ENCODE measurements at regions not wholly inside any gene's neighbourhood (a gene's known extent, or its start where the extent isn't known, plus 50 kb on each side); places are given as distances from the start of the nearest gene placed in this dataset.
"Not testable (repeated sequence)": the region's sequence is repeated elsewhere in the genome, so short reads cannot be mapped to it uniquely, and the experiment has no call there.

- ChIA-PET POLR2A (no interaction called here), CTCF (interaction anchor here (0.6 kb wide), 1 partner anchor 61 kb away, joined by 3 read pairs; no protein-coding TSS in a partner anchor)
- DNase-seq (ENCODE audit: extremely low spot score), result no peak
- TF ChIP-seq FOXM1 (IDR thresholded peaks at IDR 0.05; ENCODE audit: borderline replicate concordance) (no peak), L3MBTL2 (conservative IDR thresholded peaks at IDR 0.05) (no peak), ELF4 (IDR thresholded peaks at IDR 0.05) (no peak), NFRKB (IDR thresholded peaks at IDR 0.05) (no peak), SP1 (IDR thresholded peaks at IDR 0.05) (no peak), LEF1 (IDR thresholded peaks at IDR 0.05; ENCODE audit: borderline replicate concordance) (no peak)
These were observed 294.7 kb upstream of the LRP1B start for GRCh38 chr2:142425551-142425950.

- POLR2A ChIA-PET, result no interaction called here
- CTCF ChIA-PET, result no interaction called here
- TF ChIP-seq NFRKB (IDR thresholded peaks at IDR 0.05) (no peak), HDGF (IDR thresholded peaks at IDR 0.05; ENCODE audit: borderline replicate concordance) (no peak), BHLHE40 (IDR thresholded peaks at IDR 0.05; ENCODE audit: borderline replicate concordance) (no peak), L3MBTL2 (conservative IDR thresholded peaks at IDR 0.05) (no peak), ARNT (IDR thresholded peaks at IDR 0.05) (no peak), SP1 (IDR thresholded peaks at IDR 0.05) (no peak), PKNOX1 (IDR thresholded peaks at IDR 0.05) (no peak), TARDBP (IDR thresholded peaks at IDR 0.05) (no peak), FOXK2 (IDR thresholded peaks at IDR 0.05) (no peak), SUZ12 (IDR thresholded peaks at IDR 0.05) (no peak), LEF1 (IDR thresholded peaks at IDR 0.05; ENCODE audit: borderline replicate concordance) (no peak), FOXM1 (IDR thresholded peaks at IDR 0.05; ENCODE audit: borderline replicate concordance) (no peak), CTBP1 (IDR thresholded peaks at IDR 0.05; ENCODE audit: borderline replicate concordance) (no peak)
- no peak for DNase-seq (ENCODE audit: extremely low spot score)
These were observed 292.8 kb upstream of the LRP1B start for GRCh38 chr2:142423603-142424002.

- no peak for DNase-seq (ENCODE audit: extremely low spot score)
- ChIA-PET CTCF (no interaction called here), POLR2A (no interaction called here)
- TF ChIP-seq NFRKB (IDR thresholded peaks at IDR 0.05) (no peak), CTBP1 (IDR thresholded peaks at IDR 0.05; ENCODE audit: borderline replicate concordance) (no peak), PKNOX1 (IDR thresholded peaks at IDR 0.05) (no peak), LEF1 (IDR thresholded peaks at IDR 0.05; ENCODE audit: borderline replicate concordance) (no peak), ELF4 (IDR thresholded peaks at IDR 0.05) (no peak), SP1 (IDR thresholded peaks at IDR 0.05) (no peak), BHLHE40 (IDR thresholded peaks at IDR 0.05; ENCODE audit: borderline replicate concordance) (no peak)
These were observed 292.0 kb upstream of the LRP1B start for GRCh38 chr2:142422769-142423168.

GRCh38 chr2:142422041-142422440, 291.2 kb upstream of the LRP1B start:
- no peak for DNase-seq (ENCODE audit: extremely low spot score)
- ChIA-PET CTCF (no interaction called here), POLR2A (no interaction called here)
- TF ChIP-seq HDGF (IDR thresholded peaks at IDR 0.05; ENCODE audit: borderline replicate concordance) (no peak), NFRKB (IDR thresholded peaks at IDR 0.05) (no peak), ZNF384 (IDR thresholded peaks at IDR 0.05) (no peak), ARNT (IDR thresholded peaks at IDR 0.05) (no peak), SP1 (IDR thresholded peaks at IDR 0.05) (no peak), PKNOX1 (IDR thresholded peaks at IDR 0.05) (no peak), BHLHE40 (IDR thresholded peaks at IDR 0.05; ENCODE audit: borderline replicate concordance) (no peak), CTBP1 (IDR thresholded peaks at IDR 0.05; ENCODE audit: borderline replicate concordance) (no peak)

- DNase-seq (ENCODE audit: extremely low spot score); POLR2A ChIA-PET; CTCF ChIA-PET: not testable (repeated sequence)
These were observed 287.9 kb upstream of the LRP1B start for GRCh38 chr2:142418699-142419098.

GRCh38 chr2:142416996-142417395, 286.2 kb upstream of the LRP1B start:
- POLR2A ChIA-PET, result no interaction called here

GRCh38 chr2:142415461-142415860, 284.6 kb upstream of the LRP1B start:
- ChIA-PET CTCF (no interaction called here), POLR2A (no interaction called here)
- no peak for TF ChIP-seq HDGF (IDR thresholded peaks at IDR 0.05; ENCODE audit: borderline replicate concordance)
- TF ChIP-seq SP1 (IDR thresholded peaks at IDR 0.05), result no peak
- DNase-seq (ENCODE audit: extremely low spot score), result no peak

More at GRCh38 chr2:142416996-142417395, 286.2 kb upstream of the LRP1B start:
- CTCF ChIA-PET, result no interaction called here
- no peak for DNase-seq (ENCODE audit: extremely low spot score)
- TF ChIP-seq SUZ12 (IDR thresholded peaks at IDR 0.05) (no peak), ZNF384 (IDR thresholded peaks at IDR 0.05) (no peak), HDGF (IDR thresholded peaks at IDR 0.05; ENCODE audit: borderline replicate concordance) (no peak), CTBP1 (IDR thresholded peaks at IDR 0.05; ENCODE audit: borderline replicate concordance) (no peak), TARDBP (IDR thresholded peaks at IDR 0.05) (no peak), SP1 (IDR thresholded peaks at IDR 0.05) (no peak), FOXA1 (IDR thresholded peaks at IDR 0.05) (no peak), ARNT (IDR thresholded peaks at IDR 0.05) (no peak), FOXM1 (IDR thresholded peaks at IDR 0.05; ENCODE audit: borderline replicate concordance) (no peak), BHLHE40 (IDR thresholded peaks at IDR 0.05; ENCODE audit: borderline replicate concordance) (no peak), NFRKB (IDR thresholded peaks at IDR 0.05) (no peak), LEF1 (IDR thresholded peaks at IDR 0.05; ENCODE audit: borderline replicate concordance) (no peak)
